T1000 (cell line): ENCODE measurements at regions not wholly inside any gene's neighbourhood (a gene's known extent, or its start where the extent isn't known, plus 50 kb on each side); places are given as distances from the start of the nearest gene placed in this dataset.
"Not testable (repeated sequence)": the region's sequence is repeated elsewhere in the genome, so short reads cannot be mapped to it uniquely, and the experiment has no call there.

Source experiments
- DNase-seq: peaks from one replicate; lab custom pipeline; 2025; ENCODE audit warnings: mixed read lengths; lab: John Stamatoyannopoulos, UW

DNA sequence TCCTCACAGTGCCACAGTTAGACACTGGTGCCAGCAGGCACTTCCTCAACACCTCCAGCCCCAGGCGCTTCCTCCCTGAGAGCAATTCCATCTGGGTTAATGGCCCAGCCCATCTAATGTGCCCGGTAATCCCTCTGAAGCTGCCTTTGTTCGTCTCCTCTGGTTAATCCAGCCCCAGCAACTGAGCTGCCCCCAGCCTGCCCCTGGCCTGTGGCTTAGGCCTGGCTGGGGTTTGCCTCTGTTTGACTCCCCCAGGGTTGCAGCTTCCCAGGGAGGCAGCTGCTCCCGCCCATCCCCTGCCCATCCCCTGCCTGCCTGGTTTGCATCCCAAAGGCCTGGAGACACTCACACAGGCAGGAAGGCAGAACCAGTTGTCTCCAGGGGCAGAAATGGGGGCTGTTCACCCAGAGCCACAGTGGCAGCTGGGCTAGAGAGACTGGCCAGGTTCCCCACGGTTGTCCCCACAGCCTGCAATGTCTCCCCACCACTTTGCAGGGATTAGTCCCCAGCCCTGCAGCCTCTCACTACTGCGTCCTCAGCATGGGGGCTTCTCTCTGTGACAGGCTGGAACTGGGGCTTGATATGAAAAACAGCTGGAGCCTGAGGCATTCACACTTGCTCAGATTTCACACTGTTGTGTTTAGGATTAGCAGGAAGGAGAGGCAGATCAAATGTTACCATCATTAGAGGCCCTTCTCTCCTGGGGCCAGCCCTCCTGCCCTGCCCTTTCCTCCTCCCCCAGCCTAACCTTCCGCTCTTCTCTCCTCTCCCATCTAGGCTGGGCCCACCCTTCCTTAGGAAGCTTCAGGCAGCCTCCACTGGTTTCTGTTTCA lies 120.2 kb downstream of the TLR5 start:
- DNase-seq: no peak

DNA sequence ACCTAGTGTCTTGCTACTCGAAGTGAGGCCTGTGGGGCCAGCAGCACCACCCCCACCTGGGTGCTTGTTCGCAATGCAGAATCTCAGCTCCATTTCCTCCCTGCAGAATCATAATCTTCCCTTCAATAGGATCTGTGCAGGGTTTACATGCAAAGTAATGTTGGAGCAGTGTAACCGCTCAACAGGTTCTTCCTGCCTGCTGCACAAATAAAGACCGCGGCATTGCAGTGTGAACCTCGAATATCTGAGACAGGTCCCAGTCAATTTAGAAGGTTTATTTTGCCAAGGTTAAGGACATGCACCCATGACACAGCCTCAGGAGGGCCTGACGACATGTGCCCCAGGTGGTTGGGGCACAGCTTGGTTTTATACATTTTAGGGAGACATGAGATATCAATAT lies 119.2 kb downstream of the TLR5 start:
- no peak for DNase-seq

DNA sequence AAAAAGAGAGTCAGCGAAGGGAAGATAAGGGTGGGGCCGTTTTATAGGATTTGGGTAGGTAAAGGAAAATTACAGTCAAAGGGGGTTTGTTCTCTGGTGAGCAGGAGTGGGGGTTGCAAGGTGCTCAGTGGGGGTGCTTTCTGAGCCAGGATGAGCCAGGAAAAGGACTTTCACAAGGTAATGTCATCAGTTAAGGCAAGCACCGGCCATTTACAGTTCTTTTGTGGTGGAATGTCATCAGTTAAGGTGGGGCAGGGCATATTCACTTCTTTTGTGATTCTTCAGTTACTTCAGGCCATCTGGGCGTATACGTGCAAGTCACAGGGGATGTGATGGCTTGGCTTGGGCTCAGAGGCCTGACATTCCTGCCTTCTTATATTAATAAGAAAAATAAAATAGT lies 118.6 kb downstream of the TLR5 start:
- DNase-seq: not testable (repeated sequence)

- DNase-seq: not testable (repeated sequence)
Observed at GRCh38 chr1:223025190-223025734, 117.8 kb downstream of the TLR5 start.

DNA sequence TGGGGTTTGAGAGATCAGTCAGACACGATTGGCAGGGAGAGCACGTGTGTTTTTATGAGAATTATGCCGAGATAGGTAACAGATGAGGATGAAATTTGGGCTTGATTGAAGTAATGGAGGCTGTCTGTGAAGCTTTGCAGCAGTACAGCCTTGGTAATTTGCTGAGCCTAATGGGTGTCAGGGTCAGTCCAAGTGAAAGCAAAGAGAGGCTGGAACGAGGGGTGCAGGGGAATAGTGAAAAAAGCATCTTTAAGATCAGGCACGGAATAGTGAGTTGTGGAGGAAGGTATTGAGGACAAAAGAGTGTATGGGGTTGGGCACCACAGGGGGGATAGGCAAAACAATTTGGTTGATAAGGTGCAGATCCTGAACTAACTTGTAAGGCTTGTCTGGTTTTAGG lies 116.4 kb downstream of the TLR5 start:
- not testable (repeated sequence) for DNase-seq

DNA sequence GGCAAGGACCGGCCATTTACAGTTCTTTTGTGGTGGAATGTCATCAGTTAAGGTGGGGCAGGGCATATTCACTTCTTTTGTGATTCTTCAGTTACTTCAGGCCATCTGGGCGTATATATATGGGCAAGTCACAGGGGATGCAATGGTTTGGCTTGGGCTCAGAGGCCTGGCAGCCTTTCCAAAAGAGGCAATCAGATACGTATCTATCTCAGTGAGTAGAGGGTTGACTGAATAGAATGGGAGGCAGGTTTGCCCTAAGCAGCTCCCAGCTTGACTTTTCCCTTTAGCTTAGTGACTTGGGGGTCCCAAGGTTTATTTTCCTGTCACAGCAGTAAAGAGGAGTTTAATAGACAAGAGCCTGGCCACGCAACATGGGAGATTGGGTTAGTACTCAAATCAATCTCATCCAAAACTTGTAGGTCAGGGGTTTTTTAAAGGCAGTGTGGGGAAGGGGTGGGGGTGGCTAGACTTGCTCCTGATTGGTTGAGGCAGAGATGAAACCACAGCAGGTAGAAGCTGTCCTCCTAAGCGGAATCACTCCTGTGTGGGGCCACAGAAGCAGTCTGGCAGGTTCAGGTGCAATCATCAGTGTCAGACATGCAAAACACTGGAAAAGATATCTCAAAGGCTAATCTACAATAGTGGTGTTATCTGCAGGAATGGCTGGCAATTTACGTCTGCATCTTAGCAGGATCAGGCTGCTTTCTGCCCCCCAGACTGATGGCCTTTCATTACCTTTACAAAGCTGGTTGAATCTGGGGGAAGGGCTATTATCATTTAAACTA lies 112.9 kb downstream of the TLR5 start:
- no peak for DNase-seq

GRCh38 chr1:223030871-223031400 lies 112.1 kb downstream of the TLR5 start:
- no peak for DNase-seq

DNA sequence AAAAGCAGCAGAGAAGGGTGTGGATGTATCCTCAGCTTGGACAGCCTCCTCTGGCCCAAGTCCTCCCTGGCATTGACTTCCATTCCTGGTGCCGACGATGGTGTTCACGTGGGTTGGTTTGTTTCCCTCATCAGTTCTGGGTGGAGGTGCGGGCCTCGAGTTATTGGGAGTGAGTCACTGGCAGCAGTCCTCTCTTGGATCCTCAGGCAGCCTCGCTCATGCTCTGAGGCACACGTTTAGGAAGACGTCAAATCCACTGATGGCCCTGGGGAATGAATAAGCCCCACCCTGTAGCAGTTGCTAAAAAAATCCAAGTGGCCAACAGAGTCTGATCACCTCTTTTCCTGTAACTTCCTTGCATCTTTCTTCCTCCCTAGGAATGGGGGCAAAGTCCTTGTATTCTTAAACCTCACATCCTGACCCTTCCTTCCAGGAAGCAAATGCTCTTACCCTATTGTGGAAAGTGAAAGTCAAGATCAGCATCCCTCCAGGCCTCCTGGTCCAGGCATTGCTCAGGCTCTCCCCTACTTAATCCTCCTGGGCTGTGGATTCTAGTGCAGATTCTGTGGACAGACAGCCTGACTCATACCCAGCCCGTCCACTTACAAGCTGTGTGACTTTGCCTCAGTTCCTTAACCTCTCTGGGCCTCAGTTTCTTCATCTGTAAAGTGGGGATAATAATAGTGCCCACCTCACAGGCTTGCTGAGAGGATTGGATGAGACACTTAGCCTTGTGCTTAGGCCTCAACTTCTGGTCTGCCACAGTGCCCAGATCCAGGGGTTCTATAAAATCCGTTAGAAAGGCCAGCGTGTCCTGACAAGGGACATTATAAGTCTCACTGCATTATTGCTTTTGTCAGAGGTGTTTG lies 111.1 kb downstream of the TLR5 start:
- peak; percentile 68 for DNase-seq

- DNase-seq: no peak
Observed at GRCh38 chr1:223033658-223034057, 109.4 kb downstream of the TLR5 start.

- DNase-seq: no peak
Observed at GRCh38 chr1:223034270-223034798, 108.7 kb downstream of the TLR5 start.

DNA sequence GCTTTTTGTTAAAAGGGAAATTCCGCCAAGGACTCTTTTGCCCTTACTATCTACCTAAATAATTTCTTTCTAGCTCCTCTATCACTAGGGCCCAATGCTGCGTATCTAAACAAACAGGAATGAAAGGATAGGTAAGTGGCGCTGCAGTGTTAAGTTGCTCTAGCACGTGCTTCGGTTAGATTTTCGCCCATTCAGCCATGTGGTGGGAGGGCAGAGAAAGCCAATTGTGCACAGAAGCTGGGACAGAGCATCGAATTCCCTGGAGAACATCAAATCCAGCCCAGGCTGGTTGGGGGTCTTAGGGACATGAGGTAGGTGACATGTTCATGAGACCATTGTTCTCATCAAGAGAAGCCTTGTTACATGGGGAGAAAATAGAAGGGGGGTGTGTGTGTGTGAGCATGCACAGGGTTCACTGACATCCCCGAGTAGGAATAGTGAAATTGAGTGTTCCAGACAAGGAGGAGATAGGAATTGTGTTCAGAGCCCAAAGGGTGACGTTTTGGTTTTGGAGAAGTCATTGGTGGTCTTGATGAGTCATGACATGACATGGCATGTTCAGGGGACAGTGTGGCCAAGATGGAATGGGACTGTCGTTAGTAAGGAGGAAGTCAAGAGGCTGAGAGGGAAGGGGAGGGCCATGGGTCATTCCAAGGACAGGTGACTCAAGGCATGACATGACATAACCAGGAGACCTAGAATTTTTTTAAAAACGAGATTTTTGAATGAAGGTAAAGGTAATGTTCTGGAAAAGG lies 107.1 kb downstream of the TLR5 start:
- DNase-seq: no peak

DNA sequence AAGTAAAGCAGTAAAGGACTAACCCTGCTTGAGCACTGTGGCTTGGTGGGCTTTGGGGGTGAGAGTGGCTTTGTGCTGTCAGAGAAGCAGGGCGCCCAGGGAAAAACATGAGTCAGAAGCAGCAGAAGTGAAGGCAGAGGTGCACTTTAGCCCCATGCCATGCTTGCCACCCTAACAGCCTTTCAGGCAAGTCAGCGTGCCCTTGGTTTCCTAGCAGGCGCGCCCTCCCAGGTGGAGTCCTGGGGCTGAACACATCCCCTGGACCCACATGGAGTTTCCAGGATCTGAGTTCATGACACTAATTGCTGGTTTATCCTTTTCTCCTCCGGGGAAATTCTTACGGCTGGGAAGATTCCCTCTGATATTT lies 106.6 kb downstream of the TLR5 start:
- no peak for DNase-seq

DNA sequence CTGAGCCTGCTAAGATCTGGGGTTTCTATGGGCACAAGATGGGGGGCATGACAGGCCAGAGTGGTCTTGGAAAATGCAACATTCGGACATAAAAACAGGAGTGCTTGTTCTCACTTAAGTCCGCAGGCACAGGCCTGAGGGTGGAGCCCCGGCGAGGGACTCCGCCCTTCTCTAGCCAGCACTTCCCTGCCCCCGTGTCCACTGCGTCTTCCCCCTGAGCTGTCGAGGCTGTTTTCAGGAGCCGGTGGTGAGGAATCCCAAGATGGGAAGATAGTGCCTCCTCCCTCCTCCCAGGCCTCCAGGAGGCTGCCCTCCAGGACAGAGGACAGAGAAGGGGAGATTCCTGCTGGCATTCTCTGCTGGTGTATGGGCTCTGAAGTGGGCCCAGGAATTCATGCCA lies 105.2 kb downstream of the TLR5 start:
- no peak for DNase-seq

GRCh38 chr1:223038288-223039006 lies 104.6 kb downstream of the TLR5 start:
- DNase-seq: no peak

DNA sequence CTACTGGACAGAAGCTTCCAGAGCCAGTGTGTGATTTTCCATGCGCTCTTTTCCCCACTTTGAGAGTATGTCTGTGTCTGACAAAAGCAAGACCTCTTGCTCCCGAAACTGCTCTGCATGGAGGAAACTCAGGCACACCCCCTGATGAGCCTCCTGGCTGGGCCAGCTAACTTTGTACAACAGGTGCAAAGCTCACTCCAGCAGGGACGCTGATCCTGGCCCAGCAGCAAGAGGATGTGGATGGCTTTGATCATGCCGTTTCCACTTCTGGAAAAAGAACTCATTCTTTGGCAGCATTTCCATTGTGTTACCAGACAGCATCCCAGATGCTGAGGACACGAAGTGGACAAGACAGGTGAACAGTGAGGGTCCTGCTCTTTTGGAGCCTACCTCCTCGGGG lies 103.1 kb downstream of the TLR5 start:
- no peak for DNase-seq

DNA sequence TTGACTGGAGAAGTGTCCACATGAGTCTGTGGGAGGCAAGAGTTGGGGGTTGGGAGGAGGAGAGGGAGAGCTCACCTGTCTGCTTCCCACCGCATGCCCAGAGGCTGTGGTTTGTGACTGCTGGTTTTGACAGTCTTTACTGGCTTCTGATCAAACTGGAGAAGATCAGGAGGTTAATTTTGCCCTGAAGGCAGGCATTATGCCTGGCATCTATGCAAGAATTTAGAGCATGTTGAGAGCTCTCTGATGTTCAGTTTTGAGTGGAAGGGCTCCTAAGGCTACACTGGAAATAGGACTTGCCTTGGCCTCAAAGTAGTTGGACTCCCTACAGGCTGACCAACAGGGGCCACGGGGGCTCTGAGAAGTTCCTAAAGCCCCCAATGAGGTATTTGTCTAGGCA lies 101.6 kb downstream of the TLR5 start:
- no peak for DNase-seq

DNA sequence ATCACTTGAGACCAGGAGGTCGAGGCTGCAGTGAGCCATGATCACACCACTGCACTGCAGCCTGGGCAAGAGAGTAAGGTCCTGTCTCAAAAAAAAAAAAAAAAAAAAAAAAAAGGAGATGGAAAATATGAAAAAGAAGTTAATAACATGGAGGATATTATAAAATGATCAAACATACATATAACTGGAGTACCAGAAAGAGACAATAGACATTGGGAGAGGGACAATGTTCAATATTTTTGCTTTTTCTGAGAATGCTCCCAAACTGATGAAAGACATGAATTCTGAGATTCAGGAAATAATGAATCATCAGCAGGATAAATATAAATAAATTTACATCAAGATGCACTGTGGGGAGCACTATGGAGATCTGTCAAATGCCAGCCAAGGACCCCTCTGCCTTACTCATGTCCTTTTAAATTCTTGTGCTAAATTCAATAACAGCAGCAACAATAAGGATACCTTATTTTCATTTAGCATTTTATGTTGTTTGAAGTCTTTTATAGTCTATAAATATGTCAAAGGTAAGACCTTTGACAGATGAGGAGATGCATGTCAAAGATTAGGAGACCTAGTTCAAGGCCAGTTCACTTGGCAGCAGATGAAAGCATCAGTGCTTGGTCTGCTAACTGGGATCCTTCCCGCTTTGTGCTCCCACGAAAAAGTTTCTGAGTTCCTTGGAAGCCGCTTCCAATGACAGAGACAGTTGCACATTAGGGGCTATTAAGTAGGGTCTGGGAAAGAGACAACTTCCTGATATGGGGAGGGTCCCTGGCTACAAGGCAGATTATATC lies 97.7 kb downstream of the TLR5 start:
- DNase-seq: no peak

GRCh38 chr1:223046011-223046410 lies 97.0 kb downstream of the TLR5 start:
- no peak for DNase-seq

DNA sequence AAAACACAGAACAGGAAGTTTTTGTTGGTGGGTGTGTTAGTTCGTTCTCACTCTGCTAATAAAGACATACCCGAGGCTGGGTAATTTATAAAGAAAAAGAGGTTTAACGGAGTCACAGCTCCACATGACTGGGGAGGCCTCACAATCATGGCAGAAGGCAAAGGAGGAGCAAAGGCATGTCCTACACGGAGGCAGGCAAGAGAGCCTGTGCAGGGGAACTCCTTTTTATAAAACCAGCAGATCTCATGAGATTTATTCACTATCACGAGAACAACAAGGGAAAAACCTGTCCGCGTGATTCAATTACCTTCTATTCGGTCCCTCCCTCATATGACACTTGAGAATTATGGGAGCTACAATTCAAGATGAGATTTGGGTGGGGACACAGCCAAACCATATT lies 96.6 kb downstream of the TLR5 start:
- DNase-seq: not testable (repeated sequence)
